HCT116 (cell line): ENCODE measurements at regions not wholly inside any gene's neighbourhood (a gene's known extent, or its start where the extent isn't known, plus 50 kb on each side); places are given as distances from the start of the nearest gene placed in this dataset.
"Not testable (repeated sequence)": the region's sequence is repeated elsewhere in the genome, so short reads cannot be mapped to it uniquely, and the experiment has no call there.

Source experiments
- ATAC-seq: fragments of 200-7000 bp; cut with Tn5 transposase; 2 replicates; pipeline ENCODE4 v1.9.1; 2020; ENCODE audit warnings: mild to moderate bottlenecking, moderate library complexity
- BruUV-seq: library from RNA; stranded (reverse); fragments of 400-500 nt; replicated peaks from 2 replicates; lab custom pipeline; 2021; lab: Mats Ljungman, UMichigan
- CTCF ChIA-PET: fragments of 300-600 bp; sonication (Branson Sonifier 250); formaldehyde crosslinking; loops from one replicate; lab custom pipeline; 2021; ENCODE audit warnings: antibody characterized with exemption; lab: Charles Lee
- POLR2A ChIA-PET: fragments of 300-600, 350-600 bp; sonication (Branson Sonifier 250); formaldehyde crosslinking; loops from one replicate; lab custom pipeline; 2021; ENCODE audit warnings: antibody characterized with exemption; lab: Charles Lee
- RAD21 ChIA-PET, 2 experiments: fragments of 300-600 bp; sonication (Branson Sonifier 250); formaldehyde crosslinking; loops; one replicate each; lab custom pipeline; 2023; ENCODE audit warnings: low total read pairs in 2 of 2; ENCODE audit not compliant: uncharacterized antibody in 2 of 2, unreplicated experiment in 2 of 2, low non-redundant PET in 1 of 2; lab: Charles Lee
- DNase-seq: peaks from one replicate; pipeline ENCODE4 v3.0.0-alpha.2; 2010; ENCODE audit warnings: low read depth, low spot score
- H2AFZ ChIP-seq: fragments of 200-600 bp; shearing (Covaris generic), sonication (generic); 2 replicates; pipeline ENCODE4 v1.6.1; 2017; ENCODE audit warnings: low read depth, mixed run types, mixed read lengths, antibody characterized with exemption, low read length; ENCODE audit not compliant: poor library complexity, severe bottlenecking
- H3K27ac ChIP-seq: 2 replicates; pipeline ENCODE4 v1.5.1; 2012; ENCODE audit warnings: low read depth, low read length
- H3K27me3 ChIP-seq: fragments of 200-600 bp; sonication (generic); 2 replicates; pipeline ENCODE4 v1.6.1; 2016; ENCODE audit warnings: mixed run types, low read length, mixed read lengths; ENCODE audit not compliant: insufficient read depth
- H3K36me3 ChIP-seq, 2 experiments: fragments of 200-500 bp in 1 of 2; fragments of 200-600 bp in 1 of 2; sonication (Bioruptor generic) in 1 of 2; sonication (generic) in 1 of 2; 2 replicates each; pipeline versions ENCODE4 v1.5.1 to v1.6.1; 2014 to 2016; ENCODE audit warnings: low read length in 2 of 2, inconsistent platforms in 1 of 2, mixed read lengths in 1 of 2, mixed run types in 1 of 2; ENCODE audit not compliant: insufficient read depth in 2 of 2, control insufficient read depth in 1 of 2
- H3K4me1 ChIP-seq, 2 experiments: fragments of 200-600 bp in 1 of 2; sonication (generic) in 1 of 2; 2 replicates each; pipeline versions ENCODE4 v1.5.1 to v1.6.1; 2012 to 2017; ENCODE audit warnings: low read length in 2 of 2, inconsistent platforms in 1 of 2, mild to moderate bottlenecking in 1 of 2, mixed read lengths in 1 of 2, mixed run types in 1 of 2, moderate library complexity in 1 of 2; ENCODE audit not compliant: insufficient read depth in 2 of 2, control insufficient read depth in 1 of 2
- H3K4me2 ChIP-seq: fragments of 200-600 bp; sonication (generic); 2 replicates; pipeline ENCODE4 v1.6.1; 2017; ENCODE audit warnings: mixed run types, low read length, mixed read lengths
- H3K4me3 ChIP-seq, 2 experiments: fragments of 200-600 bp in 1 of 2; sonication (generic) in 1 of 2; replicated peaks in 1 of 2; 2 replicates each; pipeline ENCODE4 v1.5.1; 2011 to 2016; ENCODE audit warnings: low read length in 2 of 2, control low read depth in 1 of 2, low read depth in 1 of 2, mild to moderate bottlenecking in 1 of 2, mixed read lengths in 1 of 2, mixed run types in 1 of 2
- H3K79me2 ChIP-seq: fragments of 200-600 bp; sonication (generic); 2 replicates; pipeline ENCODE4 v1.6.1; 2017; ENCODE audit warnings: mild to moderate bottlenecking, mixed run types, low read length, moderate library complexity, mixed read lengths; ENCODE audit not compliant: insufficient read depth
- H3K9ac ChIP-seq: fragments of 200-600 bp; sonication (generic); 2 replicates; pipeline ENCODE4 v1.6.1; 2016; ENCODE audit warnings: low read length, mixed read lengths
- H3K9me2 ChIP-seq: fragments of 200-600 bp; sonication (generic), shearing (Covaris generic); 2 replicates; pipeline ENCODE4 v1.6.1; 2017; ENCODE audit warnings: mixed run types, mild to moderate bottlenecking, moderate library complexity; ENCODE audit not compliant: insufficient read depth
- H3K9me3 ChIP-seq, 2 experiments: fragments of 200-500 bp in 1 of 2; fragments of 200-600 bp in 1 of 2; sonication (Bioruptor generic) in 1 of 2; sonication (generic) in 1 of 2; 2 replicates each; pipeline ENCODE4 v1.6.1; 2014 to 2017; ENCODE audit warnings: low read length in 2 of 2, mixed read lengths in 2 of 2, inconsistent platforms in 1 of 2, low read depth in 1 of 2, mild to moderate bottlenecking in 1 of 2, mixed run types in 1 of 2, moderate library complexity in 1 of 2; ENCODE audit not compliant: control insufficient read depth in 1 of 2, insufficient read depth in 1 of 2
- H4K20me1 ChIP-seq: fragments of 200-600 bp; sonication (generic), shearing (Covaris generic); 2 replicates; pipeline ENCODE4 v1.6.1; 2017; ENCODE audit warnings: mixed run types, mild to moderate bottlenecking, moderate library complexity; ENCODE audit not compliant: insufficient read depth
- CBX3 ChIP-seq: IDR thresholded peaks from 2 replicates; pipeline ENCODE4 v1.6.1; 2012; ENCODE audit warnings: low read depth
- FOSL1 ChIP-seq: IDR thresholded peaks from 2 replicates; pipeline ENCODE4 v1.6.1; 2012; ENCODE audit warnings: low read depth
- JUND ChIP-seq: IDR thresholded peaks from 2 replicates; pipeline ENCODE4 v1.6.1; 2012
- POLR2A ChIP-seq: IDR thresholded peaks from 2 replicates; pipeline ENCODE4 v1.7.0; 2011; ENCODE audit warnings: borderline replicate concordance; ENCODE audit not compliant: insufficient read depth, insufficient read length; ENCODE audit errors: extremely low read depth
- REST ChIP-seq: IDR thresholded peaks from 2 replicates; pipeline ENCODE4 v1.6.1; 2012; ENCODE audit warnings: low read depth
- SIN3A ChIP-seq: IDR thresholded peaks from 2 replicates; pipeline ENCODE4 v1.6.1; 2012; ENCODE audit warnings: low read depth
- SP1 ChIP-seq: IDR thresholded peaks from 2 replicates; pipeline ENCODE4 v1.6.1; 2012; ENCODE audit warnings: low read depth
- TCF7L2 ChIP-seq: IDR thresholded peaks from 2 replicates; pipeline ENCODE4 v1.7.0; 2011; ENCODE audit warnings: borderline replicate concordance, inconsistent platforms; ENCODE audit not compliant: insufficient read depth, insufficient read length; ENCODE audit errors: extremely low read depth
- ZFX ChIP-seq: fragments of 450-650 bp; IDR thresholded peaks from 2 replicates; pipeline ENCODE4 v1.6.1; 2017
- ZNF274 ChIP-seq: fragments of 200-500 bp; sonication (Bioruptor generic); IDR thresholded peaks from 2 replicates; pipeline ENCODE4 v1.6.1; 2014; ENCODE audit warnings: mild to moderate bottlenecking, low read depth, low read length, inconsistent platforms
- intact Hi-C: fragments of 100-400 bp; cut with micrococcal nuclease; formaldehyde crosslinking; loops from 2 replicates; pipeline ENCODE4 v1.10.0; 2022

- H3K9me3 ChIP-seq, H3K27me3 ChIP-seq, ATAC-seq, H4K20me1 ChIP-seq, H3K9me2 ChIP-seq, H3K4me2 ChIP-seq, CTCF ChIA-PET, H3K4me3 ChIP-seq, H2AFZ ChIP-seq, DNase-seq, H3K79me2 ChIP-seq, intact Hi-C loops, H3K4me1 ChIP-seq, H3K27ac ChIP-seq, H3K9ac ChIP-seq, BruUV-seq, RAD21 ChIA-PET, POLR2A ChIA-PET, H3K36me3 ChIP-seq: not testable (repeated sequence)
Measured at GRCh38 chr4:114048154-114048553, 68.7 kb upstream of the ARSJ start.

GRCh38 chr4:114052227-114052626 lies 72.8 kb upstream of the ARSJ start:
- intact Hi-C loops, result loop anchor here (10.0 kb wide), 1 partner anchor 277 kb away; no protein-coding TSS in a partner anchor
- Histone ChIP-seq H3K27me3 (no peaks in the 10 kb centered on the region), H3K4me2 (no peak overlapping the region), H3K36me3 (no peaks in the 10 kb centered on the region), H3K4me3 (no peak overlapping the region), H3K9me2 (no peaks in the 10 kb centered on the region), H2AFZ (no peak overlapping the region), H3K79me2 (no peaks in the 10 kb centered on the region), H4K20me1 (no peaks in the 10 kb centered on the region), H3K4me1 (no peaks in the 10 kb centered on the region), H3K27ac (no peak overlapping the region), H3K9me3 (no peaks in the 10 kb centered on the region), H3K9ac (no peak overlapping the region)
- no peak for TF ChIP-seq SIN3A
- no peak for TF ChIP-seq JUND
- TF ChIP-seq ZFX, result no peak
- no peak for TF ChIP-seq ZNF274
- no peak for TF ChIP-seq SP1
- no peak for TF ChIP-seq TCF7L2
- TF ChIP-seq POLR2A, result no peak
- TF ChIP-seq REST, result no peak
- TF ChIP-seq FOSL1, result no peak
- no peak for TF ChIP-seq CBX3
- POLR2A ChIA-PET, result no interaction called here
- RAD21 ChIA-PET, result no interaction called here
- CTCF ChIA-PET, result no interaction called here
- no TSS peak for BruUV-seq
- DNase-seq (no peak), ATAC-seq (no peak)
